ENCODE measurements at regions not wholly inside any gene's neighbourhood (a gene's known extent, or its start where the extent isn't known, plus 50 kb on each side); places are given as distances from the start of the nearest gene placed in this dataset.

- TF ChIP-seq POLR2AphosphoS5 (IDR thresholded peaks at IDR 0.05; ENCODE audit: low read depth, low read length) (no peak), POLR2A (IDR thresholded peaks at IDR 0.05; ENCODE audit: low read depth, low read length) (no peak), TAF1 (IDR thresholded peaks at IDR 0.05; ENCODE audit: borderline replicate concordance, low read depth, low read length) (no peak)
Observed at GRCh38 chr18:25612466-25612865, 260.5 kb upstream of the ZNF521 start.

Measured in GM12892 (cell line).